HCT116 (cell line): ENCODE measurements at regions not wholly inside any gene's neighbourhood (a gene's known extent, or its start where the extent isn't known, plus 50 kb on each side); places are given as distances from the start of the nearest gene placed in this dataset.

Source experiments
- ATAC-seq: fragments of 200-7000 bp; cut with Tn5 transposase; 2 replicates; pipeline ENCODE4 v1.9.1; 2020; ENCODE audit warnings: mild to moderate bottlenecking, moderate library complexity
- BruUV-seq: library from RNA; stranded (reverse); fragments of 400-500 nt; replicated peaks from 2 replicates; lab custom pipeline; 2021; lab: Mats Ljungman, UMichigan
- CTCF ChIA-PET: fragments of 300-600 bp; sonication (Branson Sonifier 250); formaldehyde crosslinking; loops from one replicate; lab custom pipeline; 2021; ENCODE audit warnings: antibody characterized with exemption; lab: Charles Lee
- POLR2A ChIA-PET: fragments of 300-600, 350-600 bp; sonication (Branson Sonifier 250); formaldehyde crosslinking; loops from one replicate; lab custom pipeline; 2021; ENCODE audit warnings: antibody characterized with exemption; lab: Charles Lee
- RAD21 ChIA-PET, 2 experiments: fragments of 300-600 bp; sonication (Branson Sonifier 250); formaldehyde crosslinking; loops; one replicate each; lab custom pipeline; 2023; ENCODE audit warnings: low total read pairs in 2 of 2; ENCODE audit not compliant: uncharacterized antibody in 2 of 2, unreplicated experiment in 2 of 2, low non-redundant PET in 1 of 2; lab: Charles Lee
- DNase-seq: peaks from one replicate; pipeline ENCODE4 v3.0.0-alpha.2; 2010; ENCODE audit warnings: low read depth, low spot score
- H2AFZ ChIP-seq: fragments of 200-600 bp; shearing (Covaris generic), sonication (generic); 2 replicates; pipeline ENCODE4 v1.6.1; 2017; ENCODE audit warnings: low read depth, mixed run types, mixed read lengths, antibody characterized with exemption, low read length; ENCODE audit not compliant: poor library complexity, severe bottlenecking
- H3K27ac ChIP-seq: 2 replicates; pipeline ENCODE4 v1.5.1; 2012; ENCODE audit warnings: low read depth, low read length
- H3K27me3 ChIP-seq: fragments of 200-600 bp; sonication (generic); 2 replicates; pipeline ENCODE4 v1.6.1; 2016; ENCODE audit warnings: mixed run types, low read length, mixed read lengths; ENCODE audit not compliant: insufficient read depth
- H3K36me3 ChIP-seq, 2 experiments: fragments of 200-500 bp in 1 of 2; fragments of 200-600 bp in 1 of 2; sonication (Bioruptor generic) in 1 of 2; sonication (generic) in 1 of 2; 2 replicates each; pipeline versions ENCODE4 v1.5.1 to v1.6.1; 2014 to 2016; ENCODE audit warnings: low read length in 2 of 2, inconsistent platforms in 1 of 2, mixed read lengths in 1 of 2, mixed run types in 1 of 2; ENCODE audit not compliant: insufficient read depth in 2 of 2, control insufficient read depth in 1 of 2
- H3K4me1 ChIP-seq, 2 experiments: fragments of 200-600 bp in 1 of 2; sonication (generic) in 1 of 2; 2 replicates each; pipeline versions ENCODE4 v1.5.1 to v1.6.1; 2012 to 2017; ENCODE audit warnings: low read length in 2 of 2, inconsistent platforms in 1 of 2, mild to moderate bottlenecking in 1 of 2, mixed read lengths in 1 of 2, mixed run types in 1 of 2, moderate library complexity in 1 of 2; ENCODE audit not compliant: insufficient read depth in 2 of 2, control insufficient read depth in 1 of 2
- H3K4me2 ChIP-seq: fragments of 200-600 bp; sonication (generic); 2 replicates; pipeline ENCODE4 v1.6.1; 2017; ENCODE audit warnings: mixed run types, low read length, mixed read lengths
- H3K4me3 ChIP-seq, 2 experiments: fragments of 200-600 bp in 1 of 2; sonication (generic) in 1 of 2; replicated peaks in 1 of 2; 2 replicates each; pipeline ENCODE4 v1.5.1; 2011 to 2016; ENCODE audit warnings: low read length in 2 of 2, control low read depth in 1 of 2, low read depth in 1 of 2, mild to moderate bottlenecking in 1 of 2, mixed read lengths in 1 of 2, mixed run types in 1 of 2
- H3K79me2 ChIP-seq: fragments of 200-600 bp; sonication (generic); 2 replicates; pipeline ENCODE4 v1.6.1; 2017; ENCODE audit warnings: mild to moderate bottlenecking, mixed run types, low read length, moderate library complexity, mixed read lengths; ENCODE audit not compliant: insufficient read depth
- H3K9ac ChIP-seq: fragments of 200-600 bp; sonication (generic); 2 replicates; pipeline ENCODE4 v1.6.1; 2016; ENCODE audit warnings: low read length, mixed read lengths
- H3K9me2 ChIP-seq: fragments of 200-600 bp; sonication (generic), shearing (Covaris generic); 2 replicates; pipeline ENCODE4 v1.6.1; 2017; ENCODE audit warnings: mixed run types, mild to moderate bottlenecking, moderate library complexity; ENCODE audit not compliant: insufficient read depth
- H3K9me3 ChIP-seq, 2 experiments: fragments of 200-500 bp in 1 of 2; fragments of 200-600 bp in 1 of 2; sonication (Bioruptor generic) in 1 of 2; sonication (generic) in 1 of 2; 2 replicates each; pipeline ENCODE4 v1.6.1; 2014 to 2017; ENCODE audit warnings: low read length in 2 of 2, mixed read lengths in 2 of 2, inconsistent platforms in 1 of 2, low read depth in 1 of 2, mild to moderate bottlenecking in 1 of 2, mixed run types in 1 of 2, moderate library complexity in 1 of 2; ENCODE audit not compliant: control insufficient read depth in 1 of 2, insufficient read depth in 1 of 2
- H4K20me1 ChIP-seq: fragments of 200-600 bp; sonication (generic), shearing (Covaris generic); 2 replicates; pipeline ENCODE4 v1.6.1; 2017; ENCODE audit warnings: mixed run types, mild to moderate bottlenecking, moderate library complexity; ENCODE audit not compliant: insufficient read depth
- CBX3 ChIP-seq: IDR thresholded peaks from 2 replicates; pipeline ENCODE4 v1.6.1; 2012; ENCODE audit warnings: low read depth
- CEBPB ChIP-seq: IDR thresholded peaks from 2 replicates; pipeline ENCODE4 v1.6.1; 2012; ENCODE audit warnings: low read depth
- ELF1 ChIP-seq: IDR thresholded peaks from 2 replicates; pipeline ENCODE4 v1.6.1; 2012; ENCODE audit warnings: low read depth, borderline replicate concordance
- EZH2 ChIP-seq: fragments of 200-600 bp; sonication (generic); IDR thresholded peaks from 2 replicates; pipeline ENCODE4 v1.6.1; 2017; ENCODE audit warnings: antibody characterized with exemption, mixed run types
- EZH2phosphoT487 ChIP-seq: fragments of 200-600 bp; IDR thresholded peaks from 2 replicates; pipeline ENCODE4 v1.6.1; 2018; ENCODE audit warnings: antibody characterized with exemption, borderline replicate concordance
- FOSL1 ChIP-seq: IDR thresholded peaks from 2 replicates; pipeline ENCODE4 v1.6.1; 2012; ENCODE audit warnings: low read depth
- POLR2A ChIP-seq: IDR thresholded peaks from 2 replicates; pipeline ENCODE4 v1.7.0; 2011; ENCODE audit warnings: borderline replicate concordance; ENCODE audit not compliant: insufficient read depth, insufficient read length; ENCODE audit errors: extremely low read depth
- RAD21 ChIP-seq: IDR thresholded peaks from 2 replicates; pipeline ENCODE4 v1.6.1; 2012; ENCODE audit warnings: low read depth, mild to moderate bottlenecking
- SIN3A ChIP-seq: IDR thresholded peaks from 2 replicates; pipeline ENCODE4 v1.6.1; 2012; ENCODE audit warnings: low read depth
- SP1 ChIP-seq: IDR thresholded peaks from 2 replicates; pipeline ENCODE4 v1.6.1; 2012; ENCODE audit warnings: low read depth
- SRF ChIP-seq: IDR thresholded peaks from 2 replicates; pipeline ENCODE4 v1.6.1; 2012; ENCODE audit warnings: low read depth
- ZFX ChIP-seq: fragments of 450-650 bp; IDR thresholded peaks from 2 replicates; pipeline ENCODE4 v1.6.1; 2017
- intact Hi-C: fragments of 100-400 bp; cut with micrococcal nuclease; formaldehyde crosslinking; loops from 2 replicates; pipeline ENCODE4 v1.10.0; 2022
- TF ChIP-seq, protein P1 (sequence below): IDR thresholded peaks from 2 replicates; pipeline ENCODE4 v1.6.1; 2011; ENCODE audit warnings: mild to moderate bottlenecking, low read length, moderate library complexity; ENCODE audit not compliant: insufficient replicate concordance; ENCODE audit errors: extremely low read depth
- TF ChIP-seq, protein P2 (sequence below): IDR thresholded peaks from 2 replicates; pipeline ENCODE4 v1.6.1; 2012
- TF ChIP-seq, protein P3 (sequence below): IDR thresholded peaks from 2 replicates; pipeline ENCODE4 v1.6.1; 2012; ENCODE audit warnings: low read depth

DNA sequence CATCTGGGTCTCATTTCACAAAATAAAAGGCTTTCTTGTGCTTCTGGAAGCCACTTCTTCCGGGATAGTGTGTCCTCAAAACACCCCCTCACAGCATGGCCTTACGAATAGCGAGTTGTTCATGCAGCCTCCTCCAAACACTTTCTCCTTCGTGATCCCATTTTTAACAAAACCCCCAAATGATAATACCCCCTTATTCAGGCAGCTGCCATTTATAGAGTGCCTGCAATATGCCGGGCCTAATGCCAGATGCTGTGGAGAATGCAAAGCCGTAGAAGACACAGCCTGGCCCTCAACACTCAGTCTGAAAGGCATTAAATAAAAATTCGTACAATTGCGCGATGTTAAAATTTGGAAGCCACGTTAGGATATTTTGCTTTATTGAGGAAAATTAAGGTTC, 66.4 kb upstream of the SLC44A1 start:
- Histone ChIP-seq H3K27ac (no peak overlapping the region), H3K36me3 (no peaks in the 10 kb centered on the region), H4K20me1 (no peaks in the 10 kb centered on the region), H3K9me2 (no peaks in the 10 kb centered on the region), H2AFZ (no peak overlapping the region), H3K79me2 (no peaks in the 10 kb centered on the region), H3K4me2 (no peak overlapping the region), H3K4me1 (no peaks in the 10 kb centered on the region), H3K9ac (no peak overlapping the region), H3K27me3 (no peaks in the 10 kb centered on the region), H3K9me3 (no peaks in the 10 kb centered on the region), H3K4me3 (no peak overlapping the region)
- POLR2A ChIA-PET, result no interaction called here
- BruUV-seq, result no TSS peak
- RAD21 ChIA-PET, result no interaction called here
- ATAC-seq (no peak), DNase-seq (no peak)
- CTCF ChIA-PET, result no interaction called here
- intact Hi-C loops, result no loop called here
- TF ChIP-seq POLR2A, result no peak
- TF ChIP-seq, protein P1, sequence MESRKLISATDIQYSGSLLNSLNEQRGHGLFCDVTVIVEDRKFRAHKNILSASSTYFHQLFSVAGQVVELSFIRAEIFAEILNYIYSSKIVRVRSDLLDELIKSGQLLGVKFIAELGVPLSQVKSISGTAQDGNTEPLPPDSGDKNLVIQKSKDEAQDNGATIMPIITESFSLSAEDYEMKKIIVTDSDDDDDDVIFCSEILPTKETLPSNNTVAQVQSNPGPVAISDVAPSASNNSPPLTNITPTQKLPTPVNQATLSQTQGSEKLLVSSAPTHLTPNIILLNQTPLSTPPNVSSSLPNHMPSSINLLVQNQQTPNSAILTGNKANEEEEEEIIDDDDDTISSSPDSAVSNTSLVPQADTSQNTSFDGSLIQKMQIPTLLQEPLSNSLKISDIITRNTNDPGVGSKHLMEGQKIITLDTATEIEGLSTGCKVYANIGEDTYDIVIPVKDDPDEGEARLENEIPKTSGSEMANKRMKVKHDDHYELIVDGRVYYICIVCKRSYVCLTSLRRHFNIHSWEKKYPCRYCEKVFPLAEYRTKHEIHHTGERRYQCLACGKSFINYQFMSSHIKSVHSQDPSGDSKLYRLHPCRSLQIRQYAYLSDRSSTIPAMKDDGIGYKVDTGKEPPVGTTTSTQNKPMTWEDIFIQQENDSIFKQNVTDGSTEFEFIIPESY, result no peak
- TF ChIP-seq SRF, result no peak
- TF ChIP-seq EZH2phosphoT487, result no peak
- no peak for TF ChIP-seq ELF1
- no peak for TF ChIP-seq SP1
- no peak for TF ChIP-seq CBX3
- no peak for TF ChIP-seq RAD21
- no peak for TF ChIP-seq CEBPB
- no peak for TF ChIP-seq EZH2
- no peak for TF ChIP-seq SIN3A
- TF ChIP-seq, protein P2, sequence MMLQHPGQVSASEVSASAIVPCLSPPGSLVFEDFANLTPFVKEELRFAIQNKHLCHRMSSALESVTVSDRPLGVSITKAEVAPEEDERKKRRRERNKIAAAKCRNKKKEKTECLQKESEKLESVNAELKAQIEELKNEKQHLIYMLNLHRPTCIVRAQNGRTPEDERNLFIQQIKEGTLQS, result no peak
- TF ChIP-seq FOSL1, result no peak
- TF ChIP-seq ZFX, result no peak
- TF ChIP-seq, protein P3, sequence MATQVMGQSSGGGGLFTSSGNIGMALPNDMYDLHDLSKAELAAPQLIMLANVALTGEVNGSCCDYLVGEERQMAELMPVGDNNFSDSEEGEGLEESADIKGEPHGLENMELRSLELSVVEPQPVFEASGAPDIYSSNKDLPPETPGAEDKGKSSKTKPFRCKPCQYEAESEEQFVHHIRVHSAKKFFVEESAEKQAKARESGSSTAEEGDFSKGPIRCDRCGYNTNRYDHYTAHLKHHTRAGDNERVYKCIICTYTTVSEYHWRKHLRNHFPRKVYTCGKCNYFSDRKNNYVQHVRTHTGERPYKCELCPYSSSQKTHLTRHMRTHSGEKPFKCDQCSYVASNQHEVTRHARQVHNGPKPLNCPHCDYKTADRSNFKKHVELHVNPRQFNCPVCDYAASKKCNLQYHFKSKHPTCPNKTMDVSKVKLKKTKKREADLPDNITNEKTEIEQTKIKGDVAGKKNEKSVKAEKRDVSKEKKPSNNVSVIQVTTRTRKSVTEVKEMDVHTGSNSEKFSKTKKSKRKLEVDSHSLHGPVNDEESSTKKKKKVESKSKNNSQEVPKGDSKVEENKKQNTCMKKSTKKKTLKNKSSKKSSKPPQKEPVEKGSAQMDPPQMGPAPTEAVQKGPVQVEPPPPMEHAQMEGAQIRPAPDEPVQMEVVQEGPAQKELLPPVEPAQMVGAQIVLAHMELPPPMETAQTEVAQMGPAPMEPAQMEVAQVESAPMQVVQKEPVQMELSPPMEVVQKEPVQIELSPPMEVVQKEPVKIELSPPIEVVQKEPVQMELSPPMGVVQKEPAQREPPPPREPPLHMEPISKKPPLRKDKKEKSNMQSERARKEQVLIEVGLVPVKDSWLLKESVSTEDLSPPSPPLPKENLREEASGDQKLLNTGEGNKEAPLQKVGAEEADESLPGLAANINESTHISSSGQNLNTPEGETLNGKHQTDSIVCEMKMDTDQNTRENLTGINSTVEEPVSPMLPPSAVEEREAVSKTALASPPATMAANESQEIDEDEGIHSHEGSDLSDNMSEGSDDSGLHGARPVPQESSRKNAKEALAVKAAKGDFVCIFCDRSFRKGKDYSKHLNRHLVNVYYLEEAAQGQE, result no peak
